NCI-H345 treated with DMSO at 0.1 percent for 48 hours (cell line): ENCODE measurements at regions not wholly inside any gene's neighbourhood (a gene's known extent, or its start where the extent isn't known, plus 50 kb on each side); places are given as distances from the start of the nearest gene placed in this dataset.
"Not testable (repeated sequence)": the region's sequence is repeated elsewhere in the genome, so short reads cannot be mapped to it uniquely, and the experiment has no call there.

Source experiments
- DNase-seq: peaks from one replicate; lab custom pipeline; 2025; ENCODE audit not compliant: unreplicated experiment; lab: John Stamatoyannopoulos, UW

DNA sequence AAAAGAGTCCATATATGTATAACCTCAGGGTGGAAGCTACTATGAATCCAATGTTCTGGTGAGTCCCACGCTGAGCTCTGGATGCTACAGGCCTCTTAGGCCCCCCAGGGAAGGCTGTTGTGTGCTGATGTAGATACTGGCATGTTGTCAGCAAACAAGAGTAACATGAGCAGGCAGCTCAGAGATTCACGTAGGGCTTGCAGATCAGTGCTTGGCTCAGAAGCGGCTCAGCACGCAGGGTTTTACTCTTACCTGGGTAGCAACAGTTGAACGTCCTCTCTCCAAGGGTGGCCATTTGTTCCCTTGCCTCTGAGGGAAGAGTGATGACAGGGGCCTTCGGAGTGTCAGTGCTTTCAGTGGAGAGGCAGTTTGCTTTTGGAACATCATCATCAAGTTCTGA, 93.4 kb downstream of the ZFP64 start:
- no peak for DNase-seq

- no peak for DNase-seq
Measured at GRCh38 chr20:52096117-52096516, 95.5 kb downstream of the ZFP64 start.

DNA sequence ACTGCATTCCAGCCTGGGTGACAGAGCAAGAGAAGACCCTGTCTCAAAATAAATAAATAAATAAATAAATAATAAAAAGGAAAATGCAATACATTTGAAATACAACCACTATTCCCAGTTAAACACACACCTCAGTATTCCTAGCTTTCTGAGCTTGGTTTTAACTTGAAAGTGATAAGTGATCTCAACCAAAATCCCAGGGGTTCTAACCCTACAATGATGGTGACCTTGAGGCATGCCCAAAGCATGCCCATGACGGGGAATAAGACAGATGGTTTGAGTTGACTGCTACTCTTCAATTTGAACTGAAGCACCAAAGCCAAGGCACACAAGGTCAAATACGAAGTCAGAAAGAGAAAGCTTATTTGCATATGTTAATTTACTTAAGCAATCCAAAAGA, 96.9 kb downstream of the ZFP64 start:
- no peak for DNase-seq

- no peak for DNase-seq
Measured at GRCh38 chr20:52093575-52093974, 98.0 kb downstream of the ZFP64 start.

- DNase-seq = no peak
Measured at GRCh38 chr20:52090035-52090434, 101.5 kb downstream of the ZFP64 start.

- no peak for DNase-seq
Measured at GRCh38 chr20:52087471-52087870, 104.1 kb downstream of the ZFP64 start.

DNA sequence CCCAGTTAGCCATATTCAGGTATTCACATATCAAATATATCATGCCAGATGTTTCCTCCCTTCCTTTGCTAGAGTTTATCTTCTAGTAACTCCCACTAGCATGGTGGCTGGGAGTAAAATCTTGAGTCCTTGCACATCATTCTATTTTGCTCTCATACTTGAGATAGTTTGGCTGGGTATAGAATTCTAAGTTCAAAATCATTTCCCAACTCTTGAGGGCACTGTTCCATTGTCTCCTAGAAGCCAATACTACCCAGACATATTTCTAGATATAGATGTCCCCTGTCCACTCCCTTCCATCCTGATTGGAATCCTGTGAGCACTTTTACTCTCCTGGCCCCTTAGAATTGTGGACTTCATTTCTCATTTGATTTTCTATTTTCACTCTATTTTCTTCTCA, 104.7 kb downstream of the ZFP64 start:
- no peak for DNase-seq

DNA sequence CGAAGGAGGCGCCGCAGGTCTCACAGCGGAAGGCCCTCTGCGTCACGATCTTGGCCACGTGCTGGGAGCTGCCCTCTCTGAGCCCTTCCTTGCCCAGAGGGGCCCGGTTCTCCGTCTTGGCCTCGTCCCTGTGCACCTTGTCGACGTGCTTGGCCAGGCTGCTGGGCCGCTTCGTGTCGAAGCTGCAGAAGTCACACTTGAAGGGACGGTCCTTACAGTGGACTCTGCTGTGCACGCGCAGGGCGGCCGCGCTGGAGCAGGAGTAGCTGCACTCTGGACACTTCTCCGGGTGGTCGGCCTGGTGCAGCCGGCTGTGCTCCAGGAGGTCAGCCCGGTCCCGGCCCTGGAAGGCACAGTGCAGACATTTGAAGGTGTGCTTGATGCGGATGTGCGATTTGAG, 106.9 kb downstream of the ZFP64 start:
- DNase-seq = no peak

GRCh38 chr20:52083627-52084232, 107.8 kb downstream of the ZFP64 start:
- peak; percentile 10 for DNase-seq

DNA sequence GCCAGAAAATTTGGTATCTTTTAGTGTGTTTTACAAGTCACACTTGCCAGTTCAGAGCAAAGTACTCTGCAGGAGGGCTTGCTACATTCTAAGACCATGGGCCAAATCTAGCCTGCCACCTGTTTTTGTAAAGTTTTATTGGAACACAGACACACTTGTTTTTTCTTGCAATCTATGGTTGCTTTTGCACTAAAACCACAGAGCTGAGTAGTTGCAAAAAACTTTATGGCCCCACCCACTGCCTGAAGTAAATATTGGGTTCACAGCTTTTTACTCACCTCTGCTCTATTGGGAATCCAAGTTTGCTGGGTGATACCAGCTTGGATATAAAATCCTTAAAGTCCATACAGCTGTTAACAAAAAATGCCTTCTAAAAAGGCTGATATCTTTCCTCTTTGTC, 109.0 kb downstream of the ZFP64 start:
- no peak for DNase-seq

DNA sequence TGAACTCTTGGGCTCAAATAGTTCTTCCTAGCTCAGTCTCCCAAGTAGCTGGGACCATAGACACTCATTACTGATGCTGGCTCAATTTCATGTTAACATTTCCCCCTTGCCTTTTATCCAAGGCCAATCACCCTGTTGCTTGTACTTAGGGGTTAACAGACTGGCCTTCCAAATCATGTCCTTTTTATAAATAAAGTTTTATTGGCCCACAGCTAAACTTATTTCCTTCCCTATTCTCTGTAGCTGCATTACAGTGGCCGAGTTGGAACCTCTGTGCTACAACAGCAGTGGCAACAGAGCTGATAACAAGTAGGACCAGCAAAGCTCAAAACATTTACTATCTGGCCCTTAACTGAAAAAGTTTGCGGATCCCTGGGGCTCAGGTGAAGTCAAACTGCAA, 109.8 kb downstream of the ZFP64 start:
- DNase-seq = no peak

DNA sequence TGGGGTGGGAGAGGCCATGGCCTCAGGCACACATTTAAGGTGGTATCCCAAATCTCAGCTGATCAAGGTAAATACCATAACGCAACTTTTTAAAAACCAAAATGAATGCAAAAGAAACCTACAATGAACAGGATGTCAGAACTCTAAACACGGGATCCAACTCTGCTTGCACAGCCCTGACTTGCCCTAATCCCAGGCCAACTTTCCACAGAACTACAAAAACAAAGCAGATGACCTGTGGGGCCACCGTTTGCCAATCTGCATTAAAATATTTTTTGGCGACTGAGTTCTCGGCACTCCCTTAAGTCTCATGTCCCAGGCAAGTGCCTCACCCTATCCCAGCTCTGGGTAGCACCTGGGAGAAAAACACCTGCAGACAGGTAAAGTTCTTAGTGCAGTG, 110.5 kb downstream of the ZFP64 start:
- DNase-seq = no peak

GRCh38 chr20:52078289-52078688, 113.3 kb downstream of the ZFP64 start:
- DNase-seq = no peak

GRCh38 chr20:52076164-52076563, 115.4 kb downstream of the ZFP64 start:
- DNase-seq = no peak

DNA sequence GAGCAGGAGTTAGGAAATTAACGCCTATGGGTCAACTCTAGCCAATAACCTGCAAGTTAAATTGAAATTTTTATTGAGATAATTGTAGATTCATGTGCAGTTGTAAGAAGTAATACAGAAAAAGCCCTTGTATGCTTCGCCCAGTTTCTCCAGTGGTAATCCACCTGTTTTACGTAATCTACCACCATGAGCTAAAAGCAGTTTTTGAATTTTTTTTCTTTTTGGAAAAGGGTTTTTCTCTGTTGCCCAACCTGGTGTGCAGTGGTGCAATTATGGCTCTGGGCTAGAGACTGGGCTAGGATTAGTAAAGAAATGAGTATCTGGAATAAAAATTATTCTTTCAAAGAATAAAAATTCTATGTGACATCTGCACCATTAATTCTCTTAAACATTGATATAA, 116.2 kb downstream of the ZFP64 start:
- no peak for DNase-seq

GRCh38 chr20:52071136-52071535, 120.4 kb downstream of the ZFP64 start:
- no peak for DNase-seq

DNA sequence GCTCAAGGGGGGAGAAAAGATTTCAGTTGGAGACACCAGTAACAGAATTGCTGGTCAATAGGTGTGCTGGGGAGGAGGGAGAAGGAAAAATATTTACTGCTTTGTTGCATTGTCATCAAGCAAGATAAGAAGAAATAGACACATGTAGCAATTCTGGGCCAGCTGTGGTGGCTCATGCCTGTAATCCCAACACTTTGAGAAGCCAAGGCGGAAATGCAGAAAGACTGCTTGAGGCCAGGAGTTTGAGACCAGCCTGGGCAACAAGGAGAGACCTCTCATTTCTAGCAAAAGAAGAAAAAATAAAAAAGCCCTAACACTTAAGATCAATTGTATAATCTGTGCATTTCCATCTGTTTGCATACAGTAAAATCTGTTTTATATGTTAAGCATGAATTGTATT, 126.6 kb downstream of the ZFP64 start:
- DNase-seq = no peak

GRCh38 chr20:52062452-52063209, 128.9 kb downstream of the ZFP64 start:
- no peak for DNase-seq

DNA sequence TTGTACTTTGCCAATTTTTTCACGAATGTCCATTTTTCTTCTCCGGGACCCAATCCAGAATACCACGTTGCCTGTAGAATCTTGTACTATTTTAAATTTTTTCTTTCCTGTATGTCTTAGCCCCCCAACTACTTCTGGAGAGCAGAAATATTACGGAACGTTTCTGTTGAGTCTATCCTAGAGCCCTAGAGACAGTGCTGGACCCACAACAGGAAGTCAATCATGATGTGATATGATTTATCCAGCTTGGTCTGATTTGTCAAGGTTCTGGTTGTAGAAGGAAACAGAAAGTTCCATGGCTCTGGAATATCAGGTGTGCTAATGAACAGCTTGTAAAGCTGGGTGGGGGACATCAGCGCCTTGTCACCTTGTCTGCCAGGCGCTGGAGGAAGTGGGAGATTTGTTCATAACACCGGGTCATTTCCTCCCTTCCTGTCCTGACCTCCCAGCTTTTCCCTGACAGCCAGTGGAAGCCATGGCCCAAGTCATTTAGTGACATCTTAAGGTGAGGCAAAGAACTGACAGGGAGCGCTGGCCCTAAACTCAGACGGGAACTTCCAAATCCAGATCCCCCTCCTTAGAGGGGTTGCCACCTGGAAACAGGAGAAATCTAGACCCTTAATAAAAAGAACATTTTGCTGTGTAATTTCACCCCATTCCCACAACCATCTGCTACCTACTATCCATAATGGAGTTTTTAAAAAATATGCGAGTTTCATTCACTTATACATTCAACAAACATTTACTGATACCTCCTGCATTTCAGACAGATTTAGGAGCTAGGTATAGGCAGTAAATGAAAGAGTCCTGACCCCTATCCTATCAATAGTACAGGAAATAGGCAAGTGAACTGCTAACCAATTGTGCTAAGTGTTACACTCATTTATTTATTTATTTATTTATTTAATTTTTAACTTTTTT, 130.5 kb downstream of the ZFP64 start:
- DNase-seq = no peak

GRCh38 chr20:52057133-52057532, 134.4 kb downstream of the ZFP64 start:
- DNase-seq = not testable (repeated sequence)

GRCh38 chr20:52056203-52057062, 135.1 kb downstream of the ZFP64 start:
- no peak for DNase-seq
